HEK293T (cell line): ENCODE measurements at regions not wholly inside any gene's neighbourhood (a gene's known extent, or its start where the extent isn't known, plus 50 kb on each side); places are given as distances from the start of the nearest gene placed in this dataset.

Experiments
- CTCF ChIA-PET: fragments of 350-600 bp; formaldehyde crosslinking; extraction: SDS; loops from one replicate; lab custom pipeline; 2021; ENCODE audit warnings: antibody characterized with exemption, inconsistent platforms; lab: Yijun Ruan, JAX
- POLR2A ChIA-PET: fragments of 350-600 bp; formaldehyde crosslinking; extraction: SDS; loops from one replicate; lab custom pipeline; 2020; ENCODE audit warnings: antibody characterized with exemption, inconsistent platforms; lab: Yijun Ruan, JAX
- DNase-seq: peaks from one replicate; pipeline ENCODE4 v3.0.0; 2012; ENCODE audit warnings: mixed read lengths; ENCODE audit errors: extremely low spot score
- ARNT ChIP-seq: fragments of 450-650 bp; IDR thresholded peaks from 2 replicates; pipeline ENCODE4 v1.6.1; 2017; ENCODE audit warnings: mild to moderate bottlenecking
- BHLHE40 ChIP-seq: fragments of 450-650 bp; IDR thresholded peaks from 2 replicates; pipeline ENCODE4 v1.6.1; 2016; ENCODE audit warnings: mild to moderate bottlenecking, moderate library complexity, borderline replicate concordance
- CTBP1 ChIP-seq: fragments of 450-650 bp; IDR thresholded peaks from 2 replicates; pipeline ENCODE4 v1.6.1; 2016; ENCODE audit warnings: borderline replicate concordance
- ELF4 ChIP-seq: fragments of 450-650 bp; IDR thresholded peaks from 2 replicates; pipeline ENCODE4 v1.6.1; 2017; ENCODE audit warnings: antibody characterized with exemption
- FOXA1 ChIP-seq: fragments of 450-650 bp; IDR thresholded peaks from 2 replicates; pipeline ENCODE4 v1.6.1; 2016; ENCODE audit warnings: mild to moderate bottlenecking
- FOXK2 ChIP-seq: fragments of 450-650 bp; IDR thresholded peaks from 2 replicates; pipeline ENCODE4 v1.6.1; 2016; ENCODE audit warnings: mild to moderate bottlenecking
- FOXM1 ChIP-seq: fragments of 450-650 bp; IDR thresholded peaks from 2 replicates; pipeline ENCODE4 v1.6.1; 2017; ENCODE audit warnings: mild to moderate bottlenecking, borderline replicate concordance
- HDGF ChIP-seq: fragments of 450-650 bp; IDR thresholded peaks from 2 replicates; pipeline ENCODE4 v1.6.1; 2017; ENCODE audit warnings: antibody characterized with exemption, borderline replicate concordance
- L3MBTL2 ChIP-seq: fragments of 450-650 bp; conservative IDR thresholded peaks from 2 replicates; pipeline ENCODE4 v1.6.1; 2016; ENCODE audit warnings: mild to moderate bottlenecking
- LEF1 ChIP-seq: fragments of 450-650 bp; IDR thresholded peaks from 2 replicates; pipeline ENCODE4 v1.6.1; 2017; ENCODE audit warnings: mild to moderate bottlenecking, borderline replicate concordance
- NFRKB ChIP-seq: fragments of 450-650 bp; IDR thresholded peaks from 2 replicates; pipeline ENCODE4 v1.6.1; 2016; ENCODE audit warnings: mild to moderate bottlenecking, moderate library complexity
- SP1 ChIP-seq: fragments of 450-650 bp; IDR thresholded peaks from 2 replicates; pipeline ENCODE4 v1.6.1; 2017
- SUZ12 ChIP-seq: fragments of 450-650 bp; IDR thresholded peaks from 2 replicates; pipeline ENCODE4 v1.6.1; 2016; ENCODE audit warnings: mild to moderate bottlenecking
- TARDBP ChIP-seq: fragments of 450-650 bp; IDR thresholded peaks from 2 replicates; pipeline ENCODE4 v1.6.1; 2016
- ZNF384 ChIP-seq: fragments of 450-650 bp; IDR thresholded peaks from 2 replicates; pipeline ENCODE4 v1.6.1; 2016
- TF ChIP-seq, protein P1 (sequence below): fragments of 450-650 bp; IDR thresholded peaks from 2 replicates; pipeline ENCODE4 v1.6.1; 2016

DNA sequence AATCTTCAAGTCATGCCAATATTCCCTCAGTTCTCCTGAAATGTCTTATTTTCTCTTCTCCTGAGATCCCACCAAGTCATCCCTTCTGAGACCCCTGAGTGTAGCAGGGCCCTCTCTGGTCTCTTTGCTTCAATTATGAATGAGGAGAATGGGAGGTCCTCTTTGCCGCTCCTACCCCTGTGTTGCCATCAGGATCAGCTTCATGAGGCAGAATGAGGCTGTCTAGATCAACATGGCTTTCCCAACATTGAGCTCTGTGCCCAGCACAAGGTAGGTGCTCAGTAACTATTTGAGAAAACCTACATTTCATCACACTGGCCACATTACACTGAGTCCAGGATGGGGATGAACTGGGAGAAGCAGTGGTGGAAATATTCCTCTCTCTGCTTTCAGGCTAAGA, 107.2 kb downstream of the ZNF280B start:
- TF ChIP-seq ELF4 (no peak), ARNT (no peak), HDGF (no peak), SUZ12 (no peak), LEF1 (no peak), BHLHE40 (no peak), SP1 (no peak)
- ChIA-PET CTCF (no interaction called here), POLR2A (no interaction called here)
- no peak for DNase-seq

DNA sequence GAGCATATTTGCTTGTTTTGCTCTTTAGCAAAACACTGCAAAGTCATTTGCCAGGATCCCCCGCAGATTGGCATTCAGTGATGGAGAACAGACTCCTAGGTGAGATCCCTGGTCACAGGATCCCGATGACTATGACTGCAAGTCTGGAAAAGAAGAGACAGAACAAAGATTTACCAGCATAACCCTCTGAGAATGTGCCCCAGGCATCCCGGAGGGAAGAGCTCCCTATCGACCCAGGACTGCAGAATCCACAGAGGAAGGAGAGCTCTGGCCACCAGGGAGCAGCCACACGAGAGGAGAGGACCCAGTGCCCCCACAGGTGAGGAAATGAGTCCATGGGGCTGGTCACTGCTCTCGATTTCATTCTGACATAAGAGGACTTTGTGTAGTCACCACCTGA, 105.2 kb downstream of the ZNF280B start:
- TF ChIP-seq SUZ12 (no peak), L3MBTL2 (no peak), LEF1 (no peak), CTBP1 (no peak), FOXK2 (no peak), SP1 (no peak), NFRKB (no peak), ELF4 (no peak)
- no peak for DNase-seq
- CTCF ChIA-PET, result no interaction called here
- POLR2A ChIA-PET, result no interaction called here

DNA sequence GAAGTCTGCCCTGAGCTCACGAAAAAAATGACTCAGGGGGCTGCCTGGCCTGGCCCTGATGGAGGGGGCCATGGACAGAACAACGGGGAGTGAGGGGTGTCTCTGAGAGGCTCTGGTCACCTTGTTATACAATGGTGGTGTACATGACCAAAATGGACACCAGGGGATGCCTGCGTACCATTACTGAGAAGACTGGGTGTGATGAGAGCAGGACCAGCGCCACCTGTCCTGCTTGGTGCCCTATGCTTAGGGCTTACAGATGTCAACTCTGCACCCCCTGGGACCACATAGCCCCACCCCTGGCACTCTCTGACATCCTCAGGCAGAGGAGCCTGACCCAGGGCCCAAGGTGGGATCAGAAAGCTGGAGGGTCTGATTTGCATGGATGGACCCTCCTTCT, 104.8 kb downstream of the ZNF280B start:
- POLR2A ChIA-PET, result no interaction called here
- no peak for DNase-seq
- CTCF ChIA-PET, result no interaction called here
- no peak for TF ChIP-seq CTBP1
- no peak for TF ChIP-seq SP1

DNA sequence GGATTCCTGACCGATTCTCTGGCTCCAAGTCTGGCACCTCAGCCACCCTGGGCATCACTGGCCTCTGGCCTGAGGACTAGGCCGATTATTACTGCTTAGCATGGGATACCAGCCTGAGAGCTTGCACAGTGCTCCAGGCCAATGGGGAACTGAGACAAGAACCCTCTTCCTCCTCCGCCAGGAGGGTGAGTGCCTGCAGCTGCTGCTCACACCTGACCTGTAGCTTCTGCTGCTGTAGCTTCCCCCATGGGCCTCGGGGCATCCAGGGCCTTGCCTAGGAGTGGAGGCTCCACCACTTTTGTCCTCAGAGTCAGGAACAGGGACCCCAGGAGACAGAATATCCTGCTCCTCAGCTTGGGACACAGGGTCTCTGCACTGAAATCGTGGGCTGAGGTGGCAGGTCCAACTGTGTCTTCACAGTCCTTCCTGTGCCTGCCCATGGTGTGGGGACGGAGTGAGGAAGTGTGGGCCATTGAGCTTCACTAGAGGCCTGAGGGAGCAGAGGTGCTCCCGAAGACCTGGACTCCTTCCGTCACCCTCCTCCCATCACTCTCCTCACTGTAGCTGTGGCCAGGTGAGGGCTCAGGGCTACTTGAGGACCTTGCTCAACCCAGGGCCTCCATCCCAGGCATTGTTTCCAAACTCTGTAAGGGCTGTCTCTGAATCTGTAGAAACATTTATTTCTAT, 103.8 kb downstream of the ZNF280B start:
- ChIA-PET POLR2A (no interaction called here), CTCF (interaction anchor here (1.0 kb wide), 1 partner anchor 17 kb away, joined by 3 read pairs; no protein-coding TSS in a partner anchor)
- DNase-seq, result no peak
- no peak for TF ChIP-seq ELF4
- TF ChIP-seq HDGF, result no peak
- TF ChIP-seq FOXM1, result no peak
- TF ChIP-seq, protein P1, sequence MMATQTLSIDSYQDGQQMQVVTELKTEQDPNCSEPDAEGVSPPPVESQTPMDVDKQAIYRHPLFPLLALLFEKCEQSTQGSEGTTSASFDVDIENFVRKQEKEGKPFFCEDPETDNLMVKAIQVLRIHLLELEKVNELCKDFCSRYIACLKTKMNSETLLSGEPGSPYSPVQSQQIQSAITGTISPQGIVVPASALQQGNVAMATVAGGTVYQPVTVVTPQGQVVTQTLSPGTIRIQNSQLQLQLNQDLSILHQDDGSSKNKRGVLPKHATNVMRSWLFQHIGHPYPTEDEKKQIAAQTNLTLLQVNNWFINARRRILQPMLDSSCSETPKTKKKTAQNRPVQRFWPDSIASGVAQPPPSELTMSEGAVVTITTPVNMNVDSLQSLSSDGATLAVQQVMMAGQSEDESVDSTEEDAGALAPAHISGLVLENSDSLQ, result no peak
- no peak for TF ChIP-seq L3MBTL2
- TF ChIP-seq SP1, result no peak
- no peak for TF ChIP-seq BHLHE40
- TF ChIP-seq ZNF384, result no peak
- no peak for TF ChIP-seq ARNT
- no peak for TF ChIP-seq NFRKB

DNA sequence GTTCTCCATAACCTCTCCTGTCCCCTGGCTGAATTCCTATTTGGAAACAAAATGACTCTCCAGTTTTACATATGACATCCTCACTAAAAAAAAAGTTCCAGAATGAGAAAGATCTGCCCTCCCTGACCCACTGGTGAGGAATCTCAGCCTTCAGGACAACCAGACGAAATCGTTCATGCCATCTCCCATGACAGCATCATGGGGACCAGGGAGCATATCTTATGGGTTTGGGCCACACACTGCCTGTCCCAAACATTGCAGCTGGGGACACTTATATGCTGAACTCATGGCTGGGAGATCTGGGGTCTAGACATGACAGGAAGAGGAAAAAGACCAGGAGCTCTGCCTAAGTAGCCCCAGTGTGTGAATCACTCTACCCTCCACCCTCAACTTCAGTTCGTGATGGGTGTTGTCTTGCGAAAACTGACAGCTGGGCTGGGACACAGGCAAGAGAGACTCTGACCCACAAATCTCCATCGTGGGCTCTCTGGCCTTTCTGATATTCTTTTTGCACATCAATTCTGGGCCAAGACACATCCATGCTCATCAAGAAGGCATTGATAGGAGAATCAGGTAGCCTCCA, 102.0 kb downstream of the ZNF280B start:
- CTCF ChIA-PET, result interaction anchor here (1.2 kb wide), 1 partner anchor 9 kb away, joined by 5 read pairs; no protein-coding TSS in a partner anchor
- no peak for DNase-seq
- no peak for TF ChIP-seq LEF1
- TF ChIP-seq ARNT, result no peak
- TF ChIP-seq FOXK2, result no peak
- TF ChIP-seq L3MBTL2, result no peak
- POLR2A ChIA-PET, result no interaction called here

DNA sequence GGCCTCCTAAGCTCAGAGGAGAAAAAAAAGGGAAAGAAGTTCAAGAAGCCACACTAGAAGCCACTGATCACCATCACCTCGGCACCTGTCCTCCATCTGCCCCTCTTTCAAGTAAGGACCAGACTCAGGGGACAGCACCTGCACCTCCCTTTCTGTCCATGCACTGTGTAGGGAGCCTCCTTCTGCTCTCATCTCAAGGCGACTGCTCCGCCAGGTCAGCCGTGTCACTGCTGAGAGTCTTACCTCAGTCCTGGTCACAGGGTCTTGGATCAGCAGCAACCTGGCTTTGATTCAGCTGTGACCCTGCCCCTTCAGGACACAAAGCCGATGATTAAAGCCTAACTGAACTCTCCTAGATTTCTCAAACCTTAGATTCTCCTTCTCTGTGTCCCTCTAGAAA, 101.5 kb downstream of the ZNF280B start:
- ChIA-PET CTCF (interaction anchor here (1.2 kb wide), 1 partner anchor 9 kb away, joined by 5 read pairs; no protein-coding TSS in a partner anchor), POLR2A (no interaction called here)
- DNase-seq, result no peak
- no peak for TF ChIP-seq BHLHE40
- TF ChIP-seq CTBP1, result no peak
- no peak for TF ChIP-seq FOXM1
- TF ChIP-seq L3MBTL2, result no peak
- no peak for TF ChIP-seq FOXA1
- TF ChIP-seq ARNT, result no peak
- no peak for TF ChIP-seq LEF1
- TF ChIP-seq SP1, result no peak

DNA sequence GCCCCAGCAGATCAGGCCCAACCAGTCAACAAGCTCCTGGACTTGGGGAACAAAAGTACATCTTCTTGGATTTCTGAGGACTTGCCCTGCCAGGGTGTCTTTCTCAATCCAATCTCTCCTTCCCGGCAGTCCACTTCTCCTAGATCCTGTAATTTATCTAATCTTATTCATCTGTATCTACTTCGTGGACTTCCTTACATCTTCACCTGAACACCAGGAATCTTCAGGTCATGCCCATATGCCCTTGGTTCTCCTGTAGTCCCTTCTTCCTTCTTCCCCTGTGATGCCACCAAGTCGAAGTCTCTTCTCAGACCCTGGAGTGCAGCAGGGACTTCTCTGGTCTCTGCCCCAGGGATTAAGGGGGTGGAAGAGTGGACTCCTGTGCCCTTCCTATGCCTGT, 100.3 kb downstream of the ZNF280B start:
- CTCF ChIA-PET, result interaction anchor here (0.6 to 1.1 kb wide), 3 partner anchors 12 to 29 kb away, joined by 3 to 6 read pairs (median 3); no protein-coding TSS in a partner anchor
- POLR2A ChIA-PET, result interaction anchor here (1.0 kb wide), 1 partner anchor 15 kb away, joined by 3 read pairs; no protein-coding TSS in a partner anchor

More for the DNA sequence above, 100.3 kb downstream of the ZNF280B start:
- DNase-seq, result no peak
- TF ChIP-seq NFRKB, result no peak
- no peak for TF ChIP-seq SUZ12
- no peak for TF ChIP-seq HDGF
- TF ChIP-seq ELF4, result no peak
- no peak for TF ChIP-seq SP1
- TF ChIP-seq, protein P1, result no peak
- no peak for TF ChIP-seq BHLHE40
- TF ChIP-seq TARDBP, result no peak
- TF ChIP-seq ARNT, result no peak
- no peak for TF ChIP-seq FOXM1
- TF ChIP-seq FOXK2, result no peak
- no peak for TF ChIP-seq ZNF384
- no peak for TF ChIP-seq L3MBTL2
- TF ChIP-seq FOXA1, result no peak
- no peak for TF ChIP-seq CTBP1
- no peak for TF ChIP-seq LEF1
